ENCODE measurements at regions not wholly inside any gene's neighbourhood (a gene's known extent, or its start where the extent isn't known, plus 50 kb on each side); places are given as distances from the start of the nearest gene placed in this dataset.

GRCh38 chr6:15897063-15897876, 231.6 kb upstream of the MYLIP start:
- TF ChIP-seq EGR1 (IDR thresholded peaks at IDR 0.05), result no peak
- TF ChIP-seq EP300 (IDR thresholded peaks at IDR 0.05; ENCODE audit: borderline replicate concordance), result no peak
- no peak for TF ChIP-seq REST (IDR thresholded peaks at IDR 0.05; ENCODE audit: low read depth)
- no peak for TF ChIP-seq RAD21 (IDR thresholded peaks at IDR 0.05; ENCODE audit: low read depth)
- no peak for TF ChIP-seq ZBTB7A (IDR thresholded peaks at IDR 0.05; ENCODE audit: low read depth)
- no peak for TF ChIP-seq USF1 (IDR thresholded peaks at IDR 0.05)
- no peak for TF ChIP-seq TAF1 (IDR thresholded peaks at IDR 0.05; ENCODE audit: low read depth)
